ENCODE measurements at regions not wholly inside any gene's neighbourhood (a gene's known extent, or its start where the extent isn't known, plus 50 kb on each side); places are given as distances from the start of the nearest gene placed in this dataset.
"Not testable (repeated sequence)": the region's sequence is repeated elsewhere in the genome, so short reads cannot be mapped to it uniquely, and the experiment has no call there.

GRCh38 chr3:186439725-186440124 lies 77.7 kb upstream of the DGKG start:
- Histone ChIP-seq H3K9me2 (replicated peaks; ENCODE audit: insufficient read depth) (no peaks in the 10 kb centered on the region), H3K79me2 (no peaks in the 10 kb centered on the region), H3K4me3 (no peak overlapping the region), H3K27me3 (no peaks in the 10 kb centered on the region), H3K4me2 (no peak overlapping the region), H3K36me3 (replicated peaks; ENCODE audit: insufficient read depth, low read depth) (no peaks in the 10 kb centered on the region), H3K27ac (no peak overlapping the region), H3K9me3 (ENCODE audit: low read depth) (no peaks in the 10 kb centered on the region), H2AFZ (no peak overlapping the region), H4K20me1 (ENCODE audit: insufficient read depth, poor library complexity, severe bottlenecking) (no peaks in the 10 kb centered on the region), H3K4me1 (ENCODE audit: insufficient read depth) (no peaks in the 10 kb centered on the region)
- WGBS (ENCODE audit: low lambda C conversion rate, missing lambda C conversion rate) = 87% methylated on average over 6 of the region's 6 CpGs
- no peak for DNase-seq (ENCODE audit: low spot score)
- TF ChIP-seq EZH2phosphoT487 (IDR thresholded peaks at IDR 0.05; ENCODE audit: low read depth, severe bottlenecking, unreplicated experiment) (no peak), CTCF (IDR thresholded peaks at IDR 0.05; ENCODE audit: poor library complexity) (no peak), EZH2 (IDR thresholded peaks at IDR 0.05; ENCODE audit: borderline replicate concordance) (no peak)

GRCh38 chr3:186435332-186435731 lies 73.3 kb upstream of the DGKG start:
- H3K4me2 ChIP-seq; H4K20me1 ChIP-seq (ENCODE audit: insufficient read depth, poor library complexity, severe bottlenecking); H3K9me3 ChIP-seq (ENCODE audit: low read depth); H3K4me1 ChIP-seq (ENCODE audit: insufficient read depth); H3K36me3 ChIP-seq (replicated peaks; ENCODE audit: insufficient read depth, low read depth); H3K4me3 ChIP-seq; H3K79me2 ChIP-seq; H2AFZ ChIP-seq; H3K27ac ChIP-seq; H3K9me2 ChIP-seq (replicated peaks; ENCODE audit: insufficient read depth); DNase-seq (ENCODE audit: low spot score): not testable (repeated sequence)
- 100% methylated on average over 4 of the region's 30 CpGs for WGBS (ENCODE audit: low lambda C conversion rate, missing lambda C conversion rate)
- H3K27me3 ChIP-seq = peaks cover 13% of the 10 kb centered on the region

GRCh38 chr3:186432944-186433732 lies 71.1 kb upstream of the DGKG start:
- H2AFZ ChIP-seq = no peak overlapping the region
- H3K27ac ChIP-seq = no peak overlapping the region
- H3K4me1 ChIP-seq (ENCODE audit: insufficient read depth) = no peaks in the 10 kb centered on the region
- H3K27me3 ChIP-seq = peaks cover 13% of the 10 kb centered on the region
- WGBS (ENCODE audit: low lambda C conversion rate, missing lambda C conversion rate) = 92% methylated on average over 6 of the region's 6 CpGs
- no peaks in the 10 kb centered on the region for H4K20me1 ChIP-seq (ENCODE audit: insufficient read depth, poor library complexity, severe bottlenecking)
- H3K4me3 ChIP-seq = no peak overlapping the region
- no peak for DNase-seq (ENCODE audit: low spot score)
- no peaks in the 10 kb centered on the region for H3K9me3 ChIP-seq (ENCODE audit: low read depth)
- no peaks in the 10 kb centered on the region for H3K36me3 ChIP-seq (replicated peaks; ENCODE audit: insufficient read depth, low read depth)
- TF ChIP-seq EZH2 (IDR thresholded peaks at IDR 0.05; ENCODE audit: borderline replicate concordance) (no peak), EZH2phosphoT487 (IDR thresholded peaks at IDR 0.05; ENCODE audit: low read depth, severe bottlenecking, unreplicated experiment) (no peak), CTCF (IDR thresholded peaks at IDR 0.05; ENCODE audit: poor library complexity) (no peak)
- H3K9me2 ChIP-seq (replicated peaks; ENCODE audit: insufficient read depth) = no peaks in the 10 kb centered on the region
- no peak overlapping the region for H3K4me2 ChIP-seq
- no peaks in the 10 kb centered on the region for H3K79me2 ChIP-seq

GRCh38 chr3:186432189-186432588 lies 70.2 kb upstream of the DGKG start:
- H3K9me3 ChIP-seq (ENCODE audit: low read depth) = no peaks in the 10 kb centered on the region
- no peak for TF ChIP-seq EZH2phosphoT487 (IDR thresholded peaks at IDR 0.05; ENCODE audit: low read depth, severe bottlenecking, unreplicated experiment)
- no peak overlapping the region for H2AFZ ChIP-seq
- no peak for DNase-seq (ENCODE audit: low spot score)
- no peaks in the 10 kb centered on the region for H3K36me3 ChIP-seq (replicated peaks; ENCODE audit: insufficient read depth, low read depth)
- no peak overlapping the region for H3K27ac ChIP-seq
- no peak overlapping the region for H3K4me3 ChIP-seq
- no peaks in the 10 kb centered on the region for H3K79me2 ChIP-seq
- no peaks in the 10 kb centered on the region for H3K4me1 ChIP-seq (ENCODE audit: insufficient read depth)
- WGBS (ENCODE audit: low lambda C conversion rate, missing lambda C conversion rate) = 64% methylated on average over 4 of the region's 4 CpGs
- H3K9me2 ChIP-seq (replicated peaks; ENCODE audit: insufficient read depth) = no peaks in the 10 kb centered on the region
- no peaks in the 10 kb centered on the region for H4K20me1 ChIP-seq (ENCODE audit: insufficient read depth, poor library complexity, severe bottlenecking)
- peaks cover 13% of the 10 kb centered on the region for H3K27me3 ChIP-seq
- no peak overlapping the region for H3K4me2 ChIP-seq

Measured in hepatocyte (in vitro differentiated cells).